ENCODE measurements at regions not wholly inside any gene's neighbourhood (a gene's known extent, or its start where the extent isn't known, plus 50 kb on each side); places are given as distances from the start of the nearest gene placed in this dataset.

GRCh38 chr3:84439476-84439875, 519.3 kb upstream of the CADM2 start:
- no TSS peak for BruUV-seq (replicated peaks)
- no peak overlapping the region for H3K27ac ChIP-seq (ENCODE audit: extremely low read depth, low read depth, low read length)
- no peaks in the 10 kb centered on the region for H3K27me3 ChIP-seq (ENCODE audit: control insufficient read depth in 2 of 2, insufficient read depth in 2 of 2, low read length in 2 of 2)
- no peaks in the 10 kb centered on the region for H3K9me3 ChIP-seq (replicated peaks; ENCODE audit: control insufficient read depth, insufficient read depth, low read depth, low read length)
- H3K79me2 ChIP-seq (ENCODE audit: control insufficient read depth, insufficient read depth, low read length) = no peaks in the 10 kb centered on the region
- ChIA-PET POLR2A (no interaction called here), CTCF (ENCODE audit: low intra/inter-chr PET ratio) (no interaction called here)
- no peak overlapping the region for H3K9ac ChIP-seq (ENCODE audit: insufficient read depth in 1 of 2, low read depth in 2 of 2, low read length in 2 of 2)
- H3K4me3 ChIP-seq = no peak overlapping the region
- TF ChIP-seq ZNF449 (CRISPR knock-in tag; IDR thresholded peaks at IDR 0.05) (no peak), HDAC2 (IDR thresholded peaks at IDR 0.05) (no peak), GATAD2B (IDR thresholded peaks at IDR 0.05; ENCODE audit: borderline replicate concordance) (no peak), ZNF696 (CRISPR knock-in tag; conservative IDR thresholded peaks at IDR 0.05) (no peak), TAF1 (IDR thresholded peaks at IDR 0.05; ENCODE audit: control insufficient read depth, extremely low read depth, insufficient read depth, low read length, severe bottlenecking) (no peak), HDGF (IDR thresholded peaks at IDR 0.05) (no peak), RB1 (IDR thresholded peaks at IDR 0.05; ENCODE audit: low read depth) (no peak), CEBPZ (IDR thresholded peaks at IDR 0.05; ENCODE audit: borderline replicate concordance, low read depth, low read length) (no peak), THRA (IDR thresholded peaks at IDR 0.05) (no peak)
- DNase-seq (ENCODE audit: extremely low read depth in 1 of 4, low spot score in 3 of 4) = no peak
- no peak for ATAC-seq
- H3K4me2 ChIP-seq (ENCODE audit: insufficient read depth, low read length) = no peak overlapping the region
- no peaks in the 10 kb centered on the region for H3K36me3 ChIP-seq (ENCODE audit: control insufficient read depth, insufficient read depth, low read length)
- no peak for FAIRE-seq
- no peak overlapping the region for H2AFZ ChIP-seq (ENCODE audit: low read depth, low read length)
- no peaks in the 10 kb centered on the region for H4K20me1 ChIP-seq (replicated peaks; ENCODE audit: control insufficient read depth, insufficient read depth, low read length)
- intact Hi-C loops (cut with micrococcal nuclease) = no loop called here
- in situ Hi-C loops (cut with MboI) = no loop called here
- no peaks in the 10 kb centered on the region for H3K9me1 ChIP-seq (ENCODE audit: control insufficient read depth, insufficient read depth, low read length)
- no peaks in the 10 kb centered on the region for H3K4me1 ChIP-seq (replicated peaks in 1 of 2; ENCODE audit: control insufficient read depth in 2 of 2, insufficient read depth in 2 of 2, low read length in 2 of 2)
- 29% methylated on average over 1 of the region's 1 CpG for WGBS (ENCODE audit: insufficient coverage, low coverage, missing lambda C conversion rate)
